ENCODE measurements at regions not wholly inside any gene's neighbourhood (a gene's known extent, or its start where the extent isn't known, plus 50 kb on each side); places are given as distances from the start of the nearest gene placed in this dataset.

- TF ChIP-seq SPI1 (IDR thresholded peaks at IDR 0.05; ENCODE audit: borderline replicate concordance, low read depth) (no peak), POLR2AphosphoS5 (IDR thresholded peaks at IDR 0.05; ENCODE audit: low read depth) (no peak), REST (IDR thresholded peaks at IDR 0.05; ENCODE audit: insufficient replicate concordance, low read depth) (no peak), CTCF (IDR thresholded peaks at IDR 0.05; ENCODE audit: insufficient read depth, low read length) (no peak), GABPA (IDR thresholded peaks at IDR 0.05; ENCODE audit: low read depth) (no peak)
- Histone ChIP-seq H3K27ac (replicated peaks) (no peak overlapping the region), H3K27me3 (ENCODE audit: insufficient read depth, poor library complexity, severe bottlenecking) (peaks cover 3% of the 10 kb centered on the region), H3K4me3 (replicated peaks; ENCODE audit: insufficient read depth, low read length) (no peak overlapping the region)
- no peak for DNase-seq (ENCODE audit: low read depth in 1 of 2, low spot score in 1 of 2)
Observed at GRCh38 chr13:42658019-42658418, 84.1 kb downstream of the TNFSF11 start.

GRCh38 chr13:42660333-42660965 is 86.5 kb downstream of the TNFSF11 start:
- DNase-seq (ENCODE audit: low read depth in 1 of 2, low spot score in 1 of 2): no peak
- TF ChIP-seq GABPA (IDR thresholded peaks at IDR 0.05; ENCODE audit: low read depth) (no peak), REST (IDR thresholded peaks at IDR 0.05; ENCODE audit: insufficient replicate concordance, low read depth) (no peak), POLR2AphosphoS5 (IDR thresholded peaks at IDR 0.05; ENCODE audit: low read depth) (no peak), CTCF (IDR thresholded peaks at IDR 0.05; ENCODE audit: insufficient read depth, low read length) (no peak), SPI1 (IDR thresholded peaks at IDR 0.05; ENCODE audit: borderline replicate concordance, low read depth) (no peak)
- H3K27me3 ChIP-seq (ENCODE audit: insufficient read depth, poor library complexity, severe bottlenecking): peaks cover 3% of the 10 kb centered on the region
- H3K4me3 ChIP-seq (replicated peaks; ENCODE audit: insufficient read depth, low read length): no peak overlapping the region
- H3K27ac ChIP-seq (replicated peaks): no peak overlapping the region

- no peak for DNase-seq (ENCODE audit: low read depth in 1 of 2, low spot score in 1 of 2)
- TF ChIP-seq GABPA (IDR thresholded peaks at IDR 0.05; ENCODE audit: low read depth) (no peak), REST (IDR thresholded peaks at IDR 0.05; ENCODE audit: insufficient replicate concordance, low read depth) (no peak), SPI1 (IDR thresholded peaks at IDR 0.05; ENCODE audit: borderline replicate concordance, low read depth) (no peak), POLR2AphosphoS5 (IDR thresholded peaks at IDR 0.05; ENCODE audit: low read depth) (no peak), CTCF (IDR thresholded peaks at IDR 0.05; ENCODE audit: insufficient read depth, low read length) (no peak)
- no peak overlapping the region for H3K4me3 ChIP-seq (replicated peaks; ENCODE audit: insufficient read depth, low read length)
Observed at GRCh38 chr13:42667638-42668037, 93.7 kb downstream of the TNFSF11 start.

More at GRCh38 chr13:42667638-42668037, 93.7 kb downstream of the TNFSF11 start:
- no peak overlapping the region for H3K27ac ChIP-seq (replicated peaks)
- no peaks in the 10 kb centered on the region for H3K27me3 ChIP-seq (ENCODE audit: insufficient read depth, poor library complexity, severe bottlenecking)
